HCT116 (cell line): ENCODE measurements at regions not wholly inside any gene's neighbourhood (a gene's known extent, or its start where the extent isn't known, plus 50 kb on each side); places are given as distances from the start of the nearest gene placed in this dataset.

Experiments used
- CEBPB ChIP-seq: IDR thresholded peaks from 2 replicates; pipeline ENCODE4 v1.6.1; 2012; ENCODE audit warnings: low read depth
- CTCF ChIP-seq, 3 experiments: fragments of 200-600 bp in 1 of 3; sonication (generic) in 1 of 3; IDR thresholded peaks in 2 of 3; conservative IDR thresholded peaks in 1 of 3; 2 replicates each; pipeline ENCODE4 v1.5.1; 2012 to 2017; ENCODE audit warnings: low read depth in 2 of 3, low read length in 2 of 3, antibody characterized with exemption in 1 of 3, borderline replicate concordance in 1 of 3, control low read depth in 1 of 3, mild to moderate bottlenecking in 1 of 3, mixed read lengths in 1 of 3, mixed run types in 1 of 3, moderate library complexity in 1 of 3; ENCODE audit not compliant: insufficient read depth in 1 of 3
- EZH2 ChIP-seq: fragments of 200-600 bp; sonication (generic); IDR thresholded peaks from 2 replicates; pipeline ENCODE4 v1.6.1; 2017; ENCODE audit warnings: antibody characterized with exemption, mixed run types
- POLR2A ChIP-seq: IDR thresholded peaks from 2 replicates; pipeline ENCODE4 v1.7.0; 2011; ENCODE audit warnings: borderline replicate concordance; ENCODE audit not compliant: insufficient read depth, insufficient read length; ENCODE audit errors: extremely low read depth
- POLR2AphosphoS5 ChIP-seq: IDR thresholded peaks from 2 replicates; pipeline ENCODE4 v1.6.1; 2011; ENCODE audit warnings: mild to moderate bottlenecking, low read depth, low read length, moderate library complexity
- SP1 ChIP-seq: IDR thresholded peaks from 2 replicates; pipeline ENCODE4 v1.6.1; 2012; ENCODE audit warnings: low read depth
- YY1 ChIP-seq: IDR thresholded peaks from 2 replicates; pipeline ENCODE4 v1.6.1; 2011; ENCODE audit warnings: low read length, low read depth, moderate library complexity, mild to moderate bottlenecking; ENCODE audit not compliant: insufficient replicate concordance; ENCODE audit errors: extremely low read depth
- TF ChIP-seq, protein P1 (sequence below): IDR thresholded peaks from 2 replicates; pipeline ENCODE4 v1.6.1; 2011; ENCODE audit warnings: mild to moderate bottlenecking, low read length, moderate library complexity; ENCODE audit not compliant: insufficient replicate concordance; ENCODE audit errors: extremely low read depth

- no peak for TF ChIP-seq POLR2A
- no peak for TF ChIP-seq CTCF (IDR thresholded peaks at IDR 0.05 in 2 of 3, conservative IDR thresholded peaks at IDR 0.05 in 1 of 3; ENCODE audit: borderline replicate concordance in 1 of 3, insufficient read depth in 1 of 3, low read depth in 2 of 3, low read length in 2 of 3)
- TF ChIP-seq EZH2, result no peak
- no peak for TF ChIP-seq POLR2AphosphoS5
- TF ChIP-seq, protein P1, sequence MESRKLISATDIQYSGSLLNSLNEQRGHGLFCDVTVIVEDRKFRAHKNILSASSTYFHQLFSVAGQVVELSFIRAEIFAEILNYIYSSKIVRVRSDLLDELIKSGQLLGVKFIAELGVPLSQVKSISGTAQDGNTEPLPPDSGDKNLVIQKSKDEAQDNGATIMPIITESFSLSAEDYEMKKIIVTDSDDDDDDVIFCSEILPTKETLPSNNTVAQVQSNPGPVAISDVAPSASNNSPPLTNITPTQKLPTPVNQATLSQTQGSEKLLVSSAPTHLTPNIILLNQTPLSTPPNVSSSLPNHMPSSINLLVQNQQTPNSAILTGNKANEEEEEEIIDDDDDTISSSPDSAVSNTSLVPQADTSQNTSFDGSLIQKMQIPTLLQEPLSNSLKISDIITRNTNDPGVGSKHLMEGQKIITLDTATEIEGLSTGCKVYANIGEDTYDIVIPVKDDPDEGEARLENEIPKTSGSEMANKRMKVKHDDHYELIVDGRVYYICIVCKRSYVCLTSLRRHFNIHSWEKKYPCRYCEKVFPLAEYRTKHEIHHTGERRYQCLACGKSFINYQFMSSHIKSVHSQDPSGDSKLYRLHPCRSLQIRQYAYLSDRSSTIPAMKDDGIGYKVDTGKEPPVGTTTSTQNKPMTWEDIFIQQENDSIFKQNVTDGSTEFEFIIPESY, result no peak
- TF ChIP-seq YY1, result no peak
- TF ChIP-seq CEBPB, result no peak
- TF ChIP-seq SP1, result no peak
Measured at GRCh38 chr5:62956597-62956996, 378.0 kb downstream of the LRRC70 start.
